ENCODE measurements at regions not wholly inside any gene's neighbourhood (a gene's known extent, or its start where the extent isn't known, plus 50 kb on each side); places are given as distances from the start of the nearest gene placed in this dataset.
"Not testable (repeated sequence)": the region's sequence is repeated elsewhere in the genome, so short reads cannot be mapped to it uniquely, and the experiment has no call there.

DNA sequence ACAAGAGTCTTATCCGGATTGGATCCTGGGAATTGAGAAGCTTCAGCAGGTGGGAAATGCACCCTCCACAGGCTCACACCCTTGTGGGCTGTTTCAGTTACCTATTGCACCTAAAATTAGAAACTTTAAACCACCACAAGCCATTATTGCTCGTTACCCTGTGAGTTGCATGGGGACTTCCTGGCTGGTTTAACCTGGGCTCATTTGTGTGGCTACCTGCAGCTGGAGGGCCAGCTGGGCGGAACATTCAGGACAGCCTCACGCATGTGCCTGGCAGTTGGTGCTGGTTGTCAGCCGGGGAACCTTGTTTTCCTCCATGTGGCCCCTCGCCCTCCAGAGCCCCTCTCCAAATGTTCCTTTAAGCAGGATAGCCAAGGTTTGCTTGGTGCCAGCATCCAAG is 118.5 kb upstream of the DEFB108B start:
- TF ChIP-seq CTCF (IDR thresholded peaks at IDR 0.05; ENCODE audit: poor library complexity); EZH2phosphoT487 (IDR thresholded peaks at IDR 0.05; ENCODE audit: low read depth, severe bottlenecking, unreplicated experiment); EZH2 (IDR thresholded peaks at IDR 0.05; ENCODE audit: borderline replicate concordance): not testable (repeated sequence)

Measured in hepatocyte (in vitro differentiated cells).